Epithelial cell of prostate (primary cell): ENCODE measurements at regions not wholly inside any gene's neighbourhood (a gene's known extent, or its start where the extent isn't known, plus 50 kb on each side); places are given as distances from the start of the nearest gene placed in this dataset.
"Not testable (repeated sequence)": the region's sequence is repeated elsewhere in the genome, so short reads cannot be mapped to it uniquely, and the experiment has no call there.

Experiments used
- DNase-seq: peaks from one replicate; pipeline ENCODE4 v3.0.0-alpha.2; 2011; ENCODE audit warnings: low read depth, low spot score
- H3K27ac ChIP-seq: fragments of 450-650 bp; 2 replicates; pipeline ENCODE4 v1.5.1; 2017; ENCODE audit warnings: mild to moderate bottlenecking

- no peak overlapping the region for H3K27ac ChIP-seq
- no peak for DNase-seq
Measured at GRCh38 chr13:54958781-54959180, 1930.2 kb downstream of the OLFM4 start.

GRCh38 chr13:54965881-54966280 lies 1937.3 kb downstream of the OLFM4 start:
- no peak overlapping the region for H3K27ac ChIP-seq
- DNase-seq: no peak

- no peak overlapping the region for H3K27ac ChIP-seq
- DNase-seq: no peak
Measured at GRCh38 chr13:54972838-54973237, 1944.2 kb downstream of the OLFM4 start.

GRCh38 chr13:54975676-54976075 lies 1947.1 kb downstream of the OLFM4 start:
- DNase-seq: no peak
- H3K27ac ChIP-seq: no peak overlapping the region

- no peak overlapping the region for H3K27ac ChIP-seq
- no peak for DNase-seq
Measured at GRCh38 chr13:54980651-54981050, 1952.0 kb downstream of the OLFM4 start.

GRCh38 chr13:54989418-54989817 lies 1960.8 kb downstream of the OLFM4 start:
- H3K27ac ChIP-seq: no peak overlapping the region
- DNase-seq: no peak

- DNase-seq: no peak
- H3K27ac ChIP-seq: no peak overlapping the region
Measured at GRCh38 chr13:54999399-54999907, 1970.8 kb downstream of the OLFM4 start.

GRCh38 chr13:55000043-55000442 lies 1971.4 kb downstream of the OLFM4 start:
- DNase-seq: no peak
- H3K27ac ChIP-seq: no peak overlapping the region

- H3K27ac ChIP-seq: no peak overlapping the region
- DNase-seq: no peak
Measured at GRCh38 chr13:55000844-55001243, 1972.2 kb downstream of the OLFM4 start.

GRCh38 chr13:55001881-55002280 lies 1973.3 kb downstream of the OLFM4 start:
- DNase-seq: no peak
- no peak overlapping the region for H3K27ac ChIP-seq

- DNase-seq: no peak
- no peak overlapping the region for H3K27ac ChIP-seq
Measured at GRCh38 chr13:55007681-55008080, 1979.1 kb downstream of the OLFM4 start.

GRCh38 chr13:55013051-55013450 lies 1984.4 kb downstream of the OLFM4 start:
- DNase-seq: no peak
- H3K27ac ChIP-seq: no peak overlapping the region

- H3K27ac ChIP-seq: no peak overlapping the region
- no peak for DNase-seq
Measured at GRCh38 chr13:55029280-55029679, 2000.7 kb downstream of the OLFM4 start.

- DNase-seq: no peak
- no peak overlapping the region for H3K27ac ChIP-seq
Measured at GRCh38 chr13:55038230-55038629, 2009.6 kb downstream of the OLFM4 start.

- not testable (repeated sequence) for DNase-seq, H3K27ac ChIP-seq
Measured at GRCh38 chr13:55053891-55054550, 2025.4 kb downstream of the OLFM4 start.

- DNase-seq, H3K27ac ChIP-seq: not testable (repeated sequence)
Measured at GRCh38 chr13:55055666-55056065, 2027.1 kb downstream of the OLFM4 start.

GRCh38 chr13:55062662-55063061 lies 2034.0 kb downstream of the OLFM4 start:
- no peak for DNase-seq
- no peak overlapping the region for H3K27ac ChIP-seq

GRCh38 chr13:55067946-55068345 lies 2039.3 kb downstream of the OLFM4 start:
- DNase-seq: no peak
- no peak overlapping the region for H3K27ac ChIP-seq

- no peak overlapping the region for H3K27ac ChIP-seq
- no peak for DNase-seq
Measured at GRCh38 chr13:55069746-55070145, 2041.1 kb downstream of the OLFM4 start.

GRCh38 chr13:55073000-55073399 lies 2044.4 kb downstream of the OLFM4 start:
- no peak overlapping the region for H3K27ac ChIP-seq
- no peak for DNase-seq

- DNase-seq: no peak
Measured at GRCh38 chr13:55084630-55085029, 2056.0 kb downstream of the OLFM4 start.

GRCh38 chr13:55087085-55087484 lies 2053.6 kb upstream of the PRR20A start:
- DNase-seq: no peak
- H3K27ac ChIP-seq: no peak overlapping the region

More at GRCh38 chr13:55084630-55085029, 2056.0 kb downstream of the OLFM4 start:
- H3K27ac ChIP-seq: no peak overlapping the region
